ENCODE measurements at regions not wholly inside any gene's neighbourhood (a gene's known extent, or its start where the extent isn't known, plus 50 kb on each side); places are given as distances from the start of the nearest gene placed in this dataset.

DNA sequence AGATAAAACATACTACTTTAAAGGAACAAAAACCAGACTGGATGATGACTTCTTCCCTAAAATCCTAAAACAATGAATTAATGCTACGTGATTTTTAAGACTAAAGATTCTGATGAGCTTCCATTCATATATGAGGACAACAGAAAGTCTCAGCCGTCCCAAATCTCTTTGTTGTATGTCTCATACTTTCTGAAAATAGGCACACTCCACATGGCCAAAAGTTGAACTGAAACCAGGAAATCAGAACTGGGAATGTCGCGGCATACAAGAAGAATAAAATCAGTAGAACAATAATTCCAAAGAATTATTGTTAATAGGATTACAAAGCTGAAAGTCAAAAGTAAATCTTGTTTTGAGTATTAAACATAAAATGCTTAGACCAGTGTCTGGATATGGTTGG lies 195.4 kb upstream of the GHITM start:
- DNase-seq = no peak

- DNase-seq = no peak
Measured at GRCh38 chr10:83945982-83946718, 193.2 kb upstream of the GHITM start.

DNA sequence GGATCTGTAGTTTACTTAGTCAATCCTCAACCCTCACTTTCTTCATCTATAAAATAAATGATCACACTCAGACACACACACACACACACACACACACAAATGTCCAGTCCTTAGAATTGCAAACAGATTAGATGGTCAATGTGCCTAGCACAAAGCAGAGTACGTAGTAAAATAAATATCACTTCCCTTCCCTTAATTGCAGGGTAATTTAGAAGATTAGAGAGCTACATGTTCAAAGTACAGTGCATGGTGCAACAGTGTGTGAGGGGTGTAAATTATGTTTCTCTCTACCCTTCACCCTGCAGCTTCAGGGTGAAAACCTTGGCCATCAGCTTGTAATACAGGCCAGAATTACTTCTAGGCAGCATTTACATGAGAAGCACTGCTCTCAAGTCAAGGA lies 187.0 kb upstream of the GHITM start:
- no peak for DNase-seq

DNA sequence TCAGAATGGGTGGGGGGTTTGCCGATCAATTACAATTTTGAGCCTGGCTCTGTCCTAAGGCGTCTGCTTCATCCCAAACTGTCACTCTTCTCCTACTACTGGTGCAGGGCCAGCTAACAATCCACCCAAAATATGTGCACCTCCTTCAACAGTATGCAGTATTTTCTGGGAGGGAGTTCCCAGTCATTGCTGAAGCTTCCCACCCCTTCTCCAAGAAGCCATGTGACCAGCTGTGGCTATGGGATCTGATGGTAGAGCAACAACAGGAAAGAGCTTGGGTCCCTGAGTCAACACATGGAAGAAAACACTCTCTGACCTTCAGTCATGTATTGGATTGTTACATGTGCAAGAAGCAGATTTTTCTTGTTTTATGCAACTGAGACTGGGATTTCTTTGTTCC lies 185.7 kb upstream of the GHITM start:
- DNase-seq = no peak

GRCh38 chr10:83954193-83954799 lies 185.0 kb upstream of the GHITM start:
- DNase-seq = no peak

GRCh38 chr10:83955406-83955805 lies 183.9 kb upstream of the GHITM start:
- no peak for DNase-seq

DNA sequence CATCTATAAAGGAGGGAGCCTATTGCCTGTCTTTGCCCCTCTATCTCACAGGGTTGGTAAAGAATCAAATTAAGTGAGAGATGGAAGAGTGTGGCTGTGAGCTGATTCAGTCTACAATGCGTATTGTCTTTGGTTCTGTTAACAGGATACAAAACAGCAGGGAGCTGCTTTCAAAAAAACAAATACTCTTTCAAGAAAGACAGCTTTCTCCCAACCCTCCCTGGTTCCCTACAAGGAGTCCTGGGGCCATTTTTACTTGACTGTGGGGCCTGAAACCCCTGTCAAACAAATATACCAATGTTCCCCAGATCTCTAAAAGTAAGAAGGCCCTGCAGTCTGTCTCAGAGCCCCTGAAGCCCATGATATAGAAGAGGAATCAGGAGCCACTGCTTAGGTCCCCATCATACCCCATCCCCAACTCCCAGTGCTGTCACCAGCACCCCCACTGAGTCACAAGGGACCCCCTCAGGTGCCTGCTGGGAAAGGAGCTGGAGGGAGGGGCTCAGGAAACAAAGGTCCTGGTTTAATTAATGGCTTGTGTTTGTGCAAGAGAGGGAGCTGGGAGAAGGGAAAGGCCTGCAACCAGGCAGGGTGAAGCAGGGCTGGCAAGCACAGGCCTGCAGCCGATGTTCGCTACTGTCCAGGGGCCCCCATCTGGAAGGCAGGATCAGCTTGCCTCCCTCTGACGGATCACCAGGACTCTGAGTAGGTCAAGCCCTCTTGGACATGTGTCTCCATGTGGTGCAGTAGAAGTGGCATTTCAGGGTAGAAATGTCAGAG lies 182.0 kb upstream of the GHITM start:
- no peak for DNase-seq

DNA sequence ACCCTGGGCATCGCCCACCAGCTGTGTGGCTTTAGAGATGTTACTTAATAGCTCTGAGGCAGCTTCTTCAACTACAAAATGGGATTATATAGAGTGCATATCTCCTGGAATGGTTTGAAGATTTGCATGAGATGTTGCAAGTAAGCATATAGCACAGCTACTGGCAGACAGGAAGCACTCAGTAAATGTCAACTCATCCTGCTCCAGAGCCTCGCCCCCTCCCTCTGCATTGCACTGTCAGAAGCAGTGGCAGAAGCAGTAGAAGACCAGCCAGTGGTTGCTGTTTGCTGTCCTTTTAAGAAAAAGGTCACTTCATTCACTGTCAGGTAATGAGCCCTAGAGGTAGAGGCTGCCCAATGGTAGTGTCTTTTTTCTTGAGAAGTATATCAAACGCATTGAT lies 180.0 kb upstream of the GHITM start:
- no peak for DNase-seq

- DNase-seq = no peak
Measured at GRCh38 chr10:83960125-83960524, 179.2 kb upstream of the GHITM start.

GRCh38 chr10:83961620-83962019 lies 177.7 kb upstream of the GHITM start:
- DNase-seq = no peak

GRCh38 chr10:83963446-83963845 lies 175.9 kb upstream of the GHITM start:
- no peak for DNase-seq

DNA sequence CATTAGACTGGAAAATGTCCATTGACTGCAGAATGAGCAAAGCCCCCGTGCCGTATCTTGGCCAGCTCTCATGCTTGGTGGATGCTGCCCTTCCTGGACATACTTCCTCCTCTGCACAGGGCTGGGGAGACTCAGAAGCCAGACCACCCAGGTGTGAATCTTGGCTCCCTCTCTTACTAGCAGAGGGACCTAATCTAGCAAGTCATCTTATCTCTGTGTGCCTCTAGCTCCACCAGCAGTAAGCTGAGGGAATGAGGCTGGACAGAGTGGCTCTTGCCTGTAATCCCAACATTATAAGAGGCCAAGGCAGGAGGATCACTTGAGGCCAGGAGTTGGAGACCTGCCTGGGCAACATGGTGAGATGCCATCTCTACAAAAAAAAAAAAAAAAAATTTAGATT lies 173.8 kb upstream of the GHITM start:
- no peak for DNase-seq

DNA sequence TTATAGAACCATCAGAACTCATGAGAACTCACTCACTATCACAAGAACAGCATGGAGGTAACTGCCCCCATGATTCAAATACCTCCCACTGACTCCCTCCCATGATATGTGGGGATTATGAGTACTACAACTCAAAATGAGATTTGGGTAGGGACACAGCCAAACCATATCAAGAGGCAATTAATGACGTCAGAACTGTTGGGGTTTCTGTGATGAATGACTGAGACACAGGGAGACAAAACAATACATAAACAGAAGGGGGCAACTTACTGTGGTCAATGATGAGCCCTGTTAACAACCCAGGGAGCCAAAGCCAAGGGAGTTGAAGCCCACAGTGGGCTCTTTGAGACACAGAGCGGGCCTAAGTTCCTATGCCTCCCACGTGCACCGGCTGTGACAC lies 171.3 kb upstream of the GHITM start:
- no peak for DNase-seq

DNA sequence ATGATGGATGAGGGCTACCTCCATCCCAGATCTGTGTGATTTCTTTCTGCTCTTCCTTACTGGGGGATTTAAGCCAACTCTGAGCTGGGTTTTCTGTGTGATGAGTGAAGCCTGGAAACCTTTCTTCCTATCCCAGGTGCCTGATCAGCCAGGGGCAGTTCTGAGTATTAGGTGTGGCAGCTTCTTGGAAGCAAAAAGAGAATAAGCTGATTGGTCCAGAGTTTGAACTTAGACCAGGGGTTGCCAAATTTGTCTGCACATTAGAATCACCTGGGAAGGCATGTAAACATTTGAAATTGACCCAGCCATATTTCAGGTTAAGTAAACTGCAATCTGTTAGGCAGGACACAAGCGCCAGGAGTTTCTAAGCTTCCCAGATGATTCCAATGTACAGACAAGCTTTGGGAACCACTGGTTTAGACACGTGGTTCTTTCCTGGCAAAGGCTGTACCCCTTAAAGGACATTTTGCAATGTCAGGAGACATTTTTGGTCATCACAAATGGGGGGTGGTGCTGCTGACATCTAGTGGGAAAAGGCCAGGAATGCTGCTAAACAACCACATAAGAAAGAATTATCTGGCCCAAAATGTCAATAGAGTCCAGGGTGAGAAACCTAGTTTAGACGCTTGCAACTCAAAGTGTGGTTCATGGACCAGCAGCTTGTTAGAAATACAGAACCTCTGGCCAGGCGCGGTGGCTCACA lies 160.5 kb upstream of the GHITM start:
- no peak for DNase-seq

DNA sequence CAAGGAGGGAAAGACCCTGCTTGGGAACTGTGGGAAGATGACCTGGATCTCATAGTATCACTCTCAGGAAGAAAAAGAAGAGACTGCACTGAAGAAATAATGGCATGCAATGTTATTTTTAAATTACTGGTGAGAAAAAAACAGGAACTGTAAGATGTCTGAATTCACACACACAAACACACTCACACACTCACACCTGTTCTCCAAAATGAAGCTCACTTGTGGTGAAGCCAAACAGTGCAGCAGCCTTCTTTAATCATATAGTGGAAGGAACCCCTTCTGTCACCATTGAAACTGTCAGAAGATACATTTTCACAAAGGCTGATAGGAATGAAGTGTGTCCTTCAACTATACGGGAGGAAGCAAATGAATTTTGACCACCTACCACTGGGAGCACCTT lies 156.5 kb upstream of the GHITM start:
- no peak for DNase-seq

- DNase-seq = no peak
Measured at GRCh38 chr10:83983578-83984255, 155.6 kb upstream of the GHITM start.

- DNase-seq = no peak
Measured at GRCh38 chr10:83984256-83984640, 155.1 kb upstream of the GHITM start.

GRCh38 chr10:83986800-83987199 lies 152.5 kb upstream of the GHITM start:
- no peak for DNase-seq

DNA sequence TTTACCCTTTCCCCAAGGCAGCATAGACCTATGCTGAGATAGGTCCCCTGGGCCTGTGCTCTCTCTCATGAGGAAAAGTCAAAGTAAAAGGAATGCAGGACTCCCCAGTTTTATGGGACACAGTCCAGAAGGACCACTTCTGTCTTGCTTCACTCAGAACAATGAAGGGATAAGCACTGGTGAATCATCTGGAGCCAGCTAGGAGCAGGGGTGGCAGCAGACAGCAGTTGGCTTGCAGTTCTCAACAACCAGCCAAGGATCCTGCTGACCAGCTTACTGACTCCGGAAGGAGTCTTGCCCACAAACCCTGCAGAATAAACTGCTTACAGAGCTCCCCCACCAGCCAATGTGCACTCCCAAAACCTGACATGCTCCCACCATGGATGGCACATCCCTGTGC lies 152.1 kb upstream of the GHITM start:
- no peak for DNase-seq

DNA sequence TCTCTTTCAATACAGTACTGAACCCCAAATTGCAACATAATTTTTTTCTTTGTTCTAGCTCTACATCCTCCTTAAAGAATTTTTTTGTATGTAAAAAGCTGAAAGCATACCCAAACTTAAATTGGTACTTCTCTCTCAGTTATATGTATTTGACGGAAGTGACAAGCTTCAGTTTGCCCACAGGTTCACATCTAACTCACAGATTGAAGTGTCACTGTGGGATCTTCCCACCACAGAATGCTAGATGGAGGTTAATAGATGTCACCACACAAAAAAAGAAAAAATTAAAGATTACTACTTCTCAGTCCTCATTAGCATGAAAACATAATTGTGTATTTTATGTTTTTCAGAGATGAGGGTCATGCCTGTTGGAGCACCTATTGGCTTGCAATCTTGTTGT lies 150.9 kb upstream of the GHITM start:
- no peak for DNase-seq

DNA sequence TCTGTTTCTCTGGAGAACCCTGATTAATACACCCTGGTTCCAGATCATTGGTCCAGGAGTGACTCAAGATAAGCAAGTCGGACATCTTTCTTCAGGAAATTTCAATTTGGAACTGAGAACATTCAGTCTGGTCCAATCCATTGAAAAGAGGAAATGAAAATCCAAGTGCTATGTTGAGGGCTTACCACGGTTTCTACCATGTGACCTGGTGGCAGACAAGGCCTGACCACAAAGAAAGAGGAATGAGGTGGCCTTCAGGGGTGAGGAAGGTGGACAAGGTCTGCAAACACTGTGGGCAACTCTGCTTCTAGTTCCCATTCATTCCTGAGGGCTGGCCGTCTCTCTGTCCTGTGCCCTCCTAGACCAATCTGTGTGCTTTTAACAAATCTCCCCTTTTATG lies 149.2 kb upstream of the GHITM start:
- DNase-seq = no peak

DNA sequence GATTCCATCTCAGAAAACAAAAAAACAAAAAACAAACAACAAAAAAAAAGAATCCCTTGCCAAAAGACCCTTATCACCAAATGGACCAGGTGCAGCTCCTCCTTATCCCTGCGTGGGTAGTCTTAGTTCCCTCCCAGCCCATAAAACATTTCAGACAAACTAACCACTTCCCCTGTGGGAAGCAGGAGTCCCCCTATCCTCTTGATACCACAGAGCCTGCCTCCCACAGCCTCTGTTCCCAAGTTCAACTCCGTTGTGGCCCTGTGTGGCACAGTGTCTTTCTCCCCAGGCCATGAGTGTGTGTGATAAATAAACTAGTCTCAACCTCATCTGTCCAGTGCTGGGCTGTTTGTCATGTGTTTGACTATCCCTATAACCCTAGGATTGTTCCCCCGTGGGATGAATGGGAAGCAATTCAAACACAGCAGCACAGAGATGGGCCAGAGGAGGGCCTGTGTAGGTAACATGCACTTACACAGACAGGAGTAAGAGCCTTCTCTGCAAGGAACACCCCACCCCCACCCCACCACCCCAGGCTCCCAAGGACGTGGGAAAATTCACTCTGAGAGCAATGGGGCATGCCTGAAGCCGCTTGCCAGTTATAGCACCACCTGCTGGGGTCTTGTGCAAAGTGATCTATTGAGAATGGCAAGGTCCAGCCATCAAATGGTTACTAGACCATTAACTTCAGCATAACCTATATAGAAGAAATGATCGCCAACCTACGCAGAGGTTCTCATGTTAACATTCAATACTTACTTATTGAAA lies 147.1 kb upstream of the GHITM start:
- DNase-seq = peak; percentile 3
